ENCODE measurements at regions not wholly inside any gene's neighbourhood (a gene's known extent, or its start where the extent isn't known, plus 50 kb on each side); places are given as distances from the start of the nearest gene placed in this dataset.

DNA sequence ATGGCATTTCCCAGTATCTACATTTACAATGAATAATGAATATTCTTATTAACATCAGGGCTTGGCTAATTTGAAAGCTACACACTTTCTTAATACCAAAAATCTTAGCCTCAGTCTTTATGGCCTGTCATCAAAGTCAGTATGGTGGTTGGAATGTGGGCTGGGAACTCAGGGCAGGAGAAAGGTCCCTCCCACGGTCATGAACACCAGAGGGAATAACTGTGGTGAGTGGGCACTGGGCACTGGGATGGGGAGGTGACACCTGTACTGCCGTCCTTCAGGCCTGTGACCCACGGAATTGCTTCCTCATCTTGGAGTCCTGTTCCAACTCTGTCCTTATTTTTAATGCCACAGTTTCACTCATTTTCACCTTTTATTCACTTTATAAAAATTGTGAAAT, 276.9 kb upstream of the PLPP4 start:
- no peak overlapping the region for H3K27ac ChIP-seq (ENCODE audit: low read depth, low read length, poor library complexity, severe bottlenecking)
- CTCF ChIA-PET (ENCODE audit: unreplicated experiment): no interaction called here
- no peaks in the 10 kb centered on the region for H3K36me3 ChIP-seq (ENCODE audit: insufficient read depth, low read length)
- no peak for DNase-seq (ENCODE audit: low spot score)
- H2AFZ ChIP-seq (ENCODE audit: low read length): no peak overlapping the region
- H3K4me1 ChIP-seq (ENCODE audit: insufficient read depth, low read length, poor library complexity, severe bottlenecking): no peaks in the 10 kb centered on the region
- H3K9me2 ChIP-seq (ENCODE audit: insufficient read depth, low read length): no peaks in the 10 kb centered on the region
- BruUV-seq (replicated peaks): no TSS peak
- no peak overlapping the region for H3K4me3 ChIP-seq (ENCODE audit: low read depth, low read length, poor library complexity, severe bottlenecking)
- H3K9me3 ChIP-seq (ENCODE audit: low read length): no peaks in the 10 kb centered on the region
- no peaks in the 10 kb centered on the region for H4K20me1 ChIP-seq (ENCODE audit: insufficient read depth, low read length)
- TF ChIP-seq, protein P1, sequence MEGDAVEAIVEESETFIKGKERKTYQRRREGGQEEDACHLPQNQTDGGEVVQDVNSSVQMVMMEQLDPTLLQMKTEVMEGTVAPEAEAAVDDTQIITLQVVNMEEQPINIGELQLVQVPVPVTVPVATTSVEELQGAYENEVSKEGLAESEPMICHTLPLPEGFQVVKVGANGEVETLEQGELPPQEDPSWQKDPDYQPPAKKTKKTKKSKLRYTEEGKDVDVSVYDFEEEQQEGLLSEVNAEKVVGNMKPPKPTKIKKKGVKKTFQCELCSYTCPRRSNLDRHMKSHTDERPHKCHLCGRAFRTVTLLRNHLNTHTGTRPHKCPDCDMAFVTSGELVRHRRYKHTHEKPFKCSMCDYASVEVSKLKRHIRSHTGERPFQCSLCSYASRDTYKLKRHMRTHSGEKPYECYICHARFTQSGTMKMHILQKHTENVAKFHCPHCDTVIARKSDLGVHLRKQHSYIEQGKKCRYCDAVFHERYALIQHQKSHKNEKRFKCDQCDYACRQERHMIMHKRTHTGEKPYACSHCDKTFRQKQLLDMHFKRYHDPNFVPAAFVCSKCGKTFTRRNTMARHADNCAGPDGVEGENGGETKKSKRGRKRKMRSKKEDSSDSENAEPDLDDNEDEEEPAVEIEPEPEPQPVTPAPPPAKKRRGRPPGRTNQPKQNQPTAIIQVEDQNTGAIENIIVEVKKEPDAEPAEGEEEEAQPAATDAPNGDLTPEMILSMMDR (conservative IDR thresholded peaks at IDR 0.05; ENCODE audit: low read length): no peak
- no peak for TF ChIP-seq EZH2phosphoT487 (IDR thresholded peaks at IDR 0.05; ENCODE audit: borderline replicate concordance, low read depth, low read length)
- no peak overlapping the region for H3K4me2 ChIP-seq (ENCODE audit: low read length)
- intact Hi-C loops (cut with micrococcal nuclease; ENCODE audit: unreplicated experiment): no loop called here
- POLR2A ChIA-PET: interaction anchor here (0.6 to 0.7 kb wide), 2 partner anchors 213 to 1791 kb away, joined by 3 to 4 read pairs; no protein-coding TSS in a partner anchor
- no peaks in the 10 kb centered on the region for H3K79me2 ChIP-seq (ENCODE audit: insufficient read depth, low read depth, low read length)

DNA sequence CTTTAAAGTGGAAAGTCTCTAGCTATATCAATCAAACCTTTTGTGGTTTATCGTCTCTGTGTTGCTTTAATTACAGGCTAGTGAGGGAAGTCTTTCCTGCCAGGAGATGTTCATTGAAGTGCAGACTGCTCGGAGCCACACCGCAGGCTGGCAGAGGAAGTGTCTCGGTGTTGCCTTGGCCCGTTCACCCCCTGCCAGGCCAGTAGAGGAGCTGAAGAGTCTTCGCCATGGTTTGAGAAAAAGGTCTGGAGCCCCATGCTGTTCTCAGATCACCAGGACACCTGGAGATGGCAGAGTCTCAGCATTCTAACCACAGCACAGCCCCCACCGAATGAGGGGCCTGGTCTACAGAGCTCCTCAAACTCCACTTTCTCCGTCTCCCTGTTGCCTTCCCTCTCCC, 275.9 kb upstream of the PLPP4 start:
- DNase-seq (ENCODE audit: low spot score): no peak
- Histone ChIP-seq H3K79me2 (ENCODE audit: insufficient read depth, low read depth, low read length) (no peaks in the 10 kb centered on the region), H3K9me3 (ENCODE audit: low read length) (no peaks in the 10 kb centered on the region), H3K4me2 (ENCODE audit: low read length) (no peak overlapping the region), H4K20me1 (ENCODE audit: insufficient read depth, low read length) (no peaks in the 10 kb centered on the region), H2AFZ (ENCODE audit: low read length) (no peak overlapping the region), H3K27ac (ENCODE audit: low read depth, low read length, poor library complexity, severe bottlenecking) (no peak overlapping the region), H3K4me1 (ENCODE audit: insufficient read depth, low read length, poor library complexity, severe bottlenecking) (no peaks in the 10 kb centered on the region), H3K4me3 (ENCODE audit: low read depth, low read length, poor library complexity, severe bottlenecking) (no peak overlapping the region), H3K36me3 (ENCODE audit: insufficient read depth, low read length) (no peaks in the 10 kb centered on the region), H3K9me2 (ENCODE audit: insufficient read depth, low read length) (no peaks in the 10 kb centered on the region)
- BruUV-seq (replicated peaks): no TSS peak
- CTCF ChIA-PET (ENCODE audit: unreplicated experiment): no interaction called here
- intact Hi-C loops (cut with micrococcal nuclease; ENCODE audit: unreplicated experiment): no loop called here
- POLR2A ChIA-PET: no interaction called here
- TF ChIP-seq EZH2phosphoT487 (IDR thresholded peaks at IDR 0.05; ENCODE audit: borderline replicate concordance, low read depth, low read length): no peak
- TF ChIP-seq, protein P1 (conservative IDR thresholded peaks at IDR 0.05; ENCODE audit: low read length): no peak

DNA sequence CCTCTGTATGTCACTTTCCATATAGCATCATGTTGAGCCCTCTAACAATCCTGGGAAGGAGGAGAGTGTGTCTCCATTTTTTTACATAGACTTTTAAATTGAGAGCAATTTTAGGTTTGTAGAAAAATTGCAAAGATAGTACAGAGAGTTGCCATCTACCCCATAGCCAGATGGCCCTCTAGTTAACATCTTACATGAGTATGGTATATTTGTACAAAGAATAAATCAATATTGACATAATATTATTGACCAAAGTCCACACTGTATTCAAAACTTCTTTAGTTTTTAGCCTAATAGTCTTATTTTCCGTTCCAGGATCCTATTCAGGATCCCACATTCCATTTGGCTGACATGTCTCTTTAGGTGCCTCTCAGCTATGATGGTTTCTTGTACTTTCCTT, 274.6 kb upstream of the PLPP4 start:
- H3K27ac ChIP-seq (ENCODE audit: low read depth, low read length, poor library complexity, severe bottlenecking): no peak overlapping the region
- TF ChIP-seq, protein P1 (conservative IDR thresholded peaks at IDR 0.05; ENCODE audit: low read length): no peak
- TF ChIP-seq EZH2phosphoT487 (IDR thresholded peaks at IDR 0.05; ENCODE audit: borderline replicate concordance, low read depth, low read length): no peak

More for the DNA sequence above, 274.6 kb upstream of the PLPP4 start:
- CTCF ChIA-PET (ENCODE audit: unreplicated experiment): no interaction called here
- H3K4me2 ChIP-seq (ENCODE audit: low read length): no peak overlapping the region
- intact Hi-C loops (cut with micrococcal nuclease; ENCODE audit: unreplicated experiment): no loop called here
- no peaks in the 10 kb centered on the region for H4K20me1 ChIP-seq (ENCODE audit: insufficient read depth, low read length)
- H2AFZ ChIP-seq (ENCODE audit: low read length): no peak overlapping the region
- no peak overlapping the region for H3K4me3 ChIP-seq (ENCODE audit: low read depth, low read length, poor library complexity, severe bottlenecking)
- H3K36me3 ChIP-seq (ENCODE audit: insufficient read depth, low read length): no peaks in the 10 kb centered on the region
- H3K4me1 ChIP-seq (ENCODE audit: insufficient read depth, low read length, poor library complexity, severe bottlenecking): no peaks in the 10 kb centered on the region
- H3K9me2 ChIP-seq (ENCODE audit: insufficient read depth, low read length): no peaks in the 10 kb centered on the region
- DNase-seq (ENCODE audit: low spot score): no peak
- no peaks in the 10 kb centered on the region for H3K79me2 ChIP-seq (ENCODE audit: insufficient read depth, low read depth, low read length)
- BruUV-seq (replicated peaks): no TSS peak
- POLR2A ChIA-PET: interaction anchor here (0.8 kb wide), 1 partner anchor 17 kb away, joined by 3 read pairs; no protein-coding TSS in a partner anchor
- H3K9me3 ChIP-seq (ENCODE audit: low read length): no peaks in the 10 kb centered on the region
